ENCODE measurements at regions not wholly inside any gene's neighbourhood (a gene's known extent, or its start where the extent isn't known, plus 50 kb on each side); places are given as distances from the start of the nearest gene placed in this dataset.

GRCh38 chr5:12320331-12320730, 416.1 kb upstream of the CTNND2 start:
- WGBS (ENCODE audit: insufficient coverage): 80% methylated on average over 3 of the region's 3 CpGs

DNA sequence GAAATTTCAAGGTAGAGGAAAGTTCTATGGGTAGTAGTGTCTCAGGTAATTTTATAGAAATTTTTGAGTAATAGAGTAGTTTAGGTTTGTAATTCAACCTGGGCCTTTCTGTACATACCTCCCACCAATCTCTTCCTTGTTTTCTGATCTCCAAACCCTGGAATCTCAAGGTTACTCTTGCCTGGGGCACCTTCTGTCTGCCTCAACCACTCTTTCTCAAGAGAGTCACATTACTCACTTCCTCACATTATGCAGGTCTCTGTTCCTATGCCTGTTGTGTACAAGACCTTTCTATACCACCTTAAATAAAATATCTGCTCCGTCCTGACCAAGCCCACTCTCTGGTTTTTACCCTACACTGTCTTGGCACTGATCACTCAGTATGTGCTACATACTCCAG, 412.6 kb upstream of the CTNND2 start:
- WGBS (ENCODE audit: insufficient coverage): 50% methylated on average over 1 of the region's 1 CpG
- H3K4me1 ChIP-seq (ENCODE audit: control extremely low read depth in 1 of 4, control insufficient read depth in 4 of 4, insufficient read depth in 4 of 4, low read length in 3 of 4): no peaks in the 10 kb centered on the region
- H3K36me3 ChIP-seq (ENCODE audit: control insufficient read depth in 4 of 4, insufficient read depth in 4 of 4, low read length in 3 of 4): no peaks in the 10 kb centered on the region
- ChIA-PET POLR2A (no interaction called here), CTCF (no interaction called here)
- no peak overlapping the region for H3K27ac ChIP-seq (ENCODE audit: insufficient read depth in 1 of 2, low read depth in 1 of 2, low read length in 2 of 2, poor library complexity in 1 of 2, severe bottlenecking in 2 of 2)
- no peaks in the 10 kb centered on the region for H3K9me3 ChIP-seq (ENCODE audit: control extremely low read depth in 1 of 5, control insufficient read depth in 4 of 5, insufficient read depth in 2 of 5, low read depth in 1 of 5, low read length in 4 of 5)
- no peaks in the 10 kb centered on the region for H3K27me3 ChIP-seq (replicated peaks in 2 of 5; ENCODE audit: control insufficient read depth in 4 of 5, insufficient read depth in 5 of 5, low read length in 4 of 5)
- no peak overlapping the region for H3K4me3 ChIP-seq (ENCODE audit: control insufficient read depth in 1 of 7, extremely low read depth in 1 of 7, insufficient read depth in 4 of 7, low read depth in 2 of 7, low read length in 6 of 7)
- DNase-seq: no peak

More at GRCh38 chr5:12320331-12320730, 416.1 kb upstream of the CTNND2 start:
- no peaks in the 10 kb centered on the region for H3K27me3 ChIP-seq (replicated peaks in 2 of 5; ENCODE audit: control insufficient read depth in 4 of 5, insufficient read depth in 5 of 5, low read length in 4 of 5)
- no peaks in the 10 kb centered on the region for H3K9me3 ChIP-seq (ENCODE audit: control extremely low read depth in 1 of 5, control insufficient read depth in 4 of 5, insufficient read depth in 2 of 5, low read depth in 1 of 5, low read length in 4 of 5)
- H3K4me1 ChIP-seq (ENCODE audit: control extremely low read depth in 1 of 4, control insufficient read depth in 4 of 4, insufficient read depth in 4 of 4, low read length in 3 of 4): no peaks in the 10 kb centered on the region
- H3K36me3 ChIP-seq (ENCODE audit: control insufficient read depth in 4 of 4, insufficient read depth in 4 of 4, low read length in 3 of 4): no peaks in the 10 kb centered on the region
- ChIA-PET CTCF (no interaction called here), POLR2A (no interaction called here)
- H3K27ac ChIP-seq (ENCODE audit: insufficient read depth in 1 of 2, low read depth in 1 of 2, low read length in 2 of 2, poor library complexity in 1 of 2, severe bottlenecking in 2 of 2): no peak overlapping the region
- H3K4me3 ChIP-seq (ENCODE audit: control insufficient read depth in 1 of 7, extremely low read depth in 1 of 7, insufficient read depth in 4 of 7, low read depth in 2 of 7, low read length in 6 of 7): no peak overlapping the region
- no peak for DNase-seq

- Histone ChIP-seq H3K27me3 (replicated peaks in 2 of 5; ENCODE audit: control insufficient read depth in 4 of 5, insufficient read depth in 5 of 5, low read length in 4 of 5) (no peaks in the 10 kb centered on the region), H3K36me3 (ENCODE audit: control insufficient read depth in 4 of 4, insufficient read depth in 4 of 4, low read length in 3 of 4) (no peaks in the 10 kb centered on the region), H3K9me3 (ENCODE audit: control extremely low read depth in 1 of 5, control insufficient read depth in 4 of 5, insufficient read depth in 2 of 5, low read depth in 1 of 5, low read length in 4 of 5) (no peaks in the 10 kb centered on the region), H3K4me1 (ENCODE audit: control extremely low read depth in 1 of 4, control insufficient read depth in 4 of 4, insufficient read depth in 4 of 4, low read length in 3 of 4) (no peaks in the 10 kb centered on the region), H3K4me3 (ENCODE audit: control insufficient read depth in 1 of 7, extremely low read depth in 1 of 7, insufficient read depth in 4 of 7, low read depth in 2 of 7, low read length in 6 of 7) (no peak overlapping the region), H3K27ac (ENCODE audit: insufficient read depth in 1 of 2, low read depth in 1 of 2, low read length in 2 of 2, poor library complexity in 1 of 2, severe bottlenecking in 2 of 2) (no peak overlapping the region)
- no CpG with 5 or more reads among the region's 1 CpG for WGBS (ENCODE audit: insufficient coverage)
- DNase-seq: no peak
- POLR2A ChIA-PET: no interaction called here
- CTCF ChIA-PET: no interaction called here
Observed at GRCh38 chr5:12315461-12315860, 411.2 kb upstream of the CTNND2 start.

- H3K27ac ChIP-seq (ENCODE audit: insufficient read depth in 1 of 2, low read depth in 1 of 2, low read length in 2 of 2, poor library complexity in 1 of 2, severe bottlenecking in 2 of 2): no peak overlapping the region
- ChIA-PET POLR2A (no interaction called here), CTCF (no interaction called here)
- no peaks in the 10 kb centered on the region for H3K27me3 ChIP-seq (replicated peaks in 2 of 5; ENCODE audit: control insufficient read depth in 4 of 5, insufficient read depth in 5 of 5, low read length in 4 of 5)
- WGBS (ENCODE audit: insufficient coverage): no CpG with 5 or more reads among the region's 2 CpGs
- H3K4me3 ChIP-seq (ENCODE audit: control insufficient read depth in 1 of 7, extremely low read depth in 1 of 7, insufficient read depth in 4 of 7, low read depth in 2 of 7, low read length in 6 of 7): no peak overlapping the region
- H3K36me3 ChIP-seq (ENCODE audit: control insufficient read depth in 4 of 4, insufficient read depth in 4 of 4, low read length in 3 of 4): no peaks in the 10 kb centered on the region
- H3K9me3 ChIP-seq (ENCODE audit: control extremely low read depth in 1 of 5, control insufficient read depth in 4 of 5, insufficient read depth in 2 of 5, low read depth in 1 of 5, low read length in 4 of 5): no peaks in the 10 kb centered on the region
- no peak for DNase-seq
- no peaks in the 10 kb centered on the region for H3K4me1 ChIP-seq (ENCODE audit: control extremely low read depth in 1 of 4, control insufficient read depth in 4 of 4, insufficient read depth in 4 of 4, low read length in 3 of 4)
Observed at GRCh38 chr5:12313602-12314001, 409.4 kb upstream of the CTNND2 start.

GRCh38 chr5:12312343-12312742, 408.1 kb upstream of the CTNND2 start:
- Histone ChIP-seq H3K36me3 (ENCODE audit: control insufficient read depth in 4 of 4, insufficient read depth in 4 of 4, low read length in 3 of 4) (no peaks in the 10 kb centered on the region), H3K27ac (ENCODE audit: insufficient read depth in 1 of 2, low read depth in 1 of 2, low read length in 2 of 2, poor library complexity in 1 of 2, severe bottlenecking in 2 of 2) (no peak overlapping the region), H3K4me3 (ENCODE audit: control insufficient read depth in 1 of 7, extremely low read depth in 1 of 7, insufficient read depth in 4 of 7, low read depth in 2 of 7, low read length in 6 of 7) (no peak overlapping the region), H3K9me3 (ENCODE audit: control extremely low read depth in 1 of 5, control insufficient read depth in 4 of 5, insufficient read depth in 2 of 5, low read depth in 1 of 5, low read length in 4 of 5) (no peaks in the 10 kb centered on the region), H3K4me1 (ENCODE audit: control extremely low read depth in 1 of 4, control insufficient read depth in 4 of 4, insufficient read depth in 4 of 4, low read length in 3 of 4) (no peaks in the 10 kb centered on the region), H3K27me3 (replicated peaks in 2 of 5; ENCODE audit: control insufficient read depth in 4 of 5, insufficient read depth in 5 of 5, low read length in 4 of 5) (no peaks in the 10 kb centered on the region)
- POLR2A ChIA-PET: no interaction called here
- CTCF ChIA-PET: no interaction called here
- 86% methylated on average over 3 of the region's 5 CpGs for WGBS (ENCODE audit: insufficient coverage)
- DNase-seq: no peak

GRCh38 chr5:12294151-12294550, 389.9 kb upstream of the CTNND2 start:
- H3K4me1 ChIP-seq (ENCODE audit: control extremely low read depth in 1 of 4, control insufficient read depth in 4 of 4, insufficient read depth in 4 of 4, low read length in 3 of 4): no peaks in the 10 kb centered on the region
- no peak for DNase-seq
- 91% methylated on average over 1 of the region's 4 CpGs for WGBS (ENCODE audit: insufficient coverage)
- no peak overlapping the region for H3K27ac ChIP-seq (ENCODE audit: insufficient read depth in 1 of 2, low read depth in 1 of 2, low read length in 2 of 2, poor library complexity in 1 of 2, severe bottlenecking in 2 of 2)
- POLR2A ChIA-PET: no interaction called here
- no peaks in the 10 kb centered on the region for H3K36me3 ChIP-seq (ENCODE audit: control insufficient read depth in 4 of 4, insufficient read depth in 4 of 4, low read length in 3 of 4)
- CTCF ChIA-PET: no interaction called here
- H3K27me3 ChIP-seq (replicated peaks in 2 of 5; ENCODE audit: control insufficient read depth in 4 of 5, insufficient read depth in 5 of 5, low read length in 4 of 5): no peaks in the 10 kb centered on the region
- H3K9me3 ChIP-seq (ENCODE audit: control extremely low read depth in 1 of 5, control insufficient read depth in 4 of 5, insufficient read depth in 2 of 5, low read depth in 1 of 5, low read length in 4 of 5): no peaks in the 10 kb centered on the region
- no peak overlapping the region for H3K4me3 ChIP-seq (ENCODE audit: control insufficient read depth in 1 of 7, extremely low read depth in 1 of 7, insufficient read depth in 4 of 7, low read depth in 2 of 7, low read length in 6 of 7)

GRCh38 chr5:12292610-12293204, 388.5 kb upstream of the CTNND2 start:
- Histone ChIP-seq H3K4me3 (ENCODE audit: control insufficient read depth in 1 of 7, extremely low read depth in 1 of 7, insufficient read depth in 4 of 7, low read depth in 2 of 7, low read length in 6 of 7) (no peak overlapping the region), H3K4me1 (ENCODE audit: control extremely low read depth in 1 of 4, control insufficient read depth in 4 of 4, insufficient read depth in 4 of 4, low read length in 3 of 4) (no peaks in the 10 kb centered on the region), H3K9me3 (ENCODE audit: control extremely low read depth in 1 of 5, control insufficient read depth in 4 of 5, insufficient read depth in 2 of 5, low read depth in 1 of 5, low read length in 4 of 5) (no peaks in the 10 kb centered on the region), H3K36me3 (ENCODE audit: control insufficient read depth in 4 of 4, insufficient read depth in 4 of 4, low read length in 3 of 4) (no peaks in the 10 kb centered on the region), H3K27me3 (replicated peaks in 2 of 5; ENCODE audit: control insufficient read depth in 4 of 5, insufficient read depth in 5 of 5, low read length in 4 of 5) (no peaks in the 10 kb centered on the region), H3K27ac (ENCODE audit: insufficient read depth in 1 of 2, low read depth in 1 of 2, low read length in 2 of 2, poor library complexity in 1 of 2, severe bottlenecking in 2 of 2) (no peak overlapping the region)
- 24% methylated on average over 4 of the region's 6 CpGs for WGBS (ENCODE audit: insufficient coverage)
- ChIA-PET POLR2A (no interaction called here), CTCF (no interaction called here)
- peak; percentile 20 to 44 (median 27) for DNase-seq

Measured in common myeloid progenitor, CD34-positive (primary cell).